WTC11 (cell line): ENCODE measurements at regions not wholly inside any gene's neighbourhood (a gene's known extent, or its start where the extent isn't known, plus 50 kb on each side); places are given as distances from the start of the nearest gene placed in this dataset.

Experiments
- ATAC-seq: fragments of 200-7000 bp; cut with Tn5 transposase; 2 replicates; pipeline ENCODE4 v1.10.0; 2021; ENCODE audit warnings: mild to moderate bottlenecking, moderate library complexity
- CTCF ChIA-PET: fragments of 300-600 bp; sonication (Branson Sonifier 250); formaldehyde crosslinking; loops from one replicate; lab custom pipeline; 2021; ENCODE audit warnings: antibody characterized with exemption; lab: Charles Lee
- POLR2A ChIA-PET: fragments of 350-600 bp; sonication (Branson Sonifier 250); formaldehyde crosslinking; loops from one replicate; lab custom pipeline; 2021; ENCODE audit warnings: antibody characterized with exemption; lab: Charles Lee
- DNase-seq: peaks from one replicate; pipeline ENCODE4 v3.0.0; 2021; ENCODE audit warnings: low spot score
- H3K27ac Mint-ChIP-seq: 2 replicates; pipeline ENCODE4 v1.8.0; 2021; ENCODE audit warnings: mixed read lengths
- H3K27me3 Mint-ChIP-seq: 2 replicates; pipeline ENCODE4 v1.8.0; 2021; ENCODE audit warnings: low read depth, mild to moderate bottlenecking, moderate library complexity, mixed read lengths
- H3K36me3 Mint-ChIP-seq: 2 replicates; pipeline ENCODE4 v1.8.0; 2021; ENCODE audit warnings: mixed read lengths
- H3K4me1 Mint-ChIP-seq: 2 replicates; pipeline ENCODE4 v1.8.0; 2022; ENCODE audit warnings: mixed read lengths
- H3K4me3 Mint-ChIP-seq: 2 replicates; pipeline ENCODE4 v1.8.0; 2021; ENCODE audit warnings: mild to moderate bottlenecking, moderate library complexity, mixed read lengths
- H3K9me3 Mint-ChIP-seq: 2 replicates; pipeline ENCODE4 v1.8.0; 2021; ENCODE audit warnings: mixed read lengths
- ATF1 ChIP-seq: sonication (generic); formaldehyde crosslinking; IDR thresholded peaks from 2 replicates; pipeline ENCODE4 v1.8.1; 2023; ENCODE audit warnings: mild to moderate bottlenecking, moderate library complexity, missing genetic modification reagents
- ATF6 ChIP-seq: sonication (generic); formaldehyde crosslinking; IDR thresholded peaks from 2 replicates; pipeline ENCODE4 v1.8.1; 2023; ENCODE audit warnings: mild to moderate bottlenecking, missing genetic modification reagents
- CREB1 ChIP-seq: sonication (generic); formaldehyde crosslinking; IDR thresholded peaks from 2 replicates; pipeline ENCODE4 v1.8.0; 2023; ENCODE audit warnings: mild to moderate bottlenecking, missing genetic modification reagents
- E2F1 ChIP-seq: sonication (generic); formaldehyde crosslinking; IDR thresholded peaks from 2 replicates; pipeline ENCODE4 v1.8.0; 2022; ENCODE audit warnings: mild to moderate bottlenecking, missing genetic modification reagents
- E2F4 ChIP-seq: sonication (generic); formaldehyde crosslinking; IDR thresholded peaks from 2 replicates; pipeline ENCODE4 v1.8.1; 2022; ENCODE audit warnings: low read depth, mild to moderate bottlenecking, moderate library complexity, missing genetic modification reagents, borderline replicate concordance
- ELF4 ChIP-seq: sonication (generic); formaldehyde crosslinking; IDR thresholded peaks from 2 replicates; pipeline ENCODE4 v1.8.1; 2022; ENCODE audit warnings: low read depth, mild to moderate bottlenecking, moderate library complexity, missing genetic modification reagents
- EMX1 ChIP-seq: fragments of 250-450 bp; sonication (Bioruptor Pico); IDR thresholded peaks from 2 replicates; pipeline ENCODE4 v1.8.0; 2021; ENCODE audit warnings: mild to moderate bottlenecking
- ETV6 ChIP-seq: sonication (generic); formaldehyde crosslinking; IDR thresholded peaks from 2 replicates; pipeline ENCODE4 v1.8.1; 2022; ENCODE audit warnings: mild to moderate bottlenecking, missing genetic modification reagents
- FOXJ3 ChIP-seq: sonication (generic); formaldehyde crosslinking; IDR thresholded peaks from 2 replicates; pipeline ENCODE4 v1.9.0; 2021; ENCODE audit warnings: missing genetic modification reagents, mild to moderate bottlenecking, borderline replicate concordance
- IRF1 ChIP-seq: sonication (generic); formaldehyde crosslinking; IDR thresholded peaks from 2 replicates; pipeline ENCODE4 v1.8.0; 2023; ENCODE audit warnings: missing genetic modification reagents
- JUN ChIP-seq: sonication (generic); formaldehyde crosslinking; IDR thresholded peaks from 2 replicates; pipeline ENCODE4 v1.8.0; 2023; ENCODE audit warnings: mild to moderate bottlenecking, missing genetic modification reagents
- KAT7 ChIP-seq: sonication (generic); formaldehyde crosslinking; IDR thresholded peaks from 2 replicates; pipeline ENCODE4 v1.8.1; 2023; ENCODE audit warnings: missing genetic modification reagents, mild to moderate bottlenecking, borderline replicate concordance
- MLX ChIP-seq: sonication (generic); formaldehyde crosslinking; IDR thresholded peaks from 2 replicates; pipeline ENCODE4 v1.8.1; 2023; ENCODE audit warnings: mild to moderate bottlenecking, missing genetic modification reagents, moderate library complexity
- MYBL2 ChIP-seq: sonication (generic); formaldehyde crosslinking; IDR thresholded peaks from 2 replicates; pipeline ENCODE4 v1.8.1; 2023; ENCODE audit warnings: mild to moderate bottlenecking, moderate library complexity, missing genetic modification reagents
- NFATC4 ChIP-seq: fragments of 250-450 bp; sonication (Bioruptor Pico); IDR thresholded peaks from 2 replicates; pipeline ENCODE4 v1.9.0; 2021; ENCODE audit warnings: mild to moderate bottlenecking
- NFE2L1 ChIP-seq: sonication (generic); formaldehyde crosslinking; IDR thresholded peaks from 2 replicates; pipeline ENCODE4 v1.8.1; 2023; ENCODE audit warnings: missing genetic modification reagents
- NFYB ChIP-seq: sonication (generic); formaldehyde crosslinking; conservative IDR thresholded peaks from 2 replicates; pipeline ENCODE4 v1.8.0; 2022; ENCODE audit warnings: low read depth, missing genetic modification reagents
- OVOL2 ChIP-seq: fragments of 250-450 bp; sonication (Bioruptor Pico); IDR thresholded peaks from 2 replicates; pipeline ENCODE4 v1.9.0; 2021; ENCODE audit warnings: mild to moderate bottlenecking, borderline replicate concordance
- PRDM15 ChIP-seq: sonication (generic); formaldehyde crosslinking; IDR thresholded peaks from 2 replicates; pipeline ENCODE4 v1.8.0; 2022; ENCODE audit warnings: missing genetic modification reagents
- PRRX2 ChIP-seq: fragments of 250-450 bp; sonication (Bioruptor Pico); IDR thresholded peaks from 2 replicates; pipeline ENCODE4 v1.8.0; 2021; ENCODE audit warnings: mild to moderate bottlenecking
- SMAD4 ChIP-seq: sonication (generic); formaldehyde crosslinking; IDR thresholded peaks from 2 replicates; pipeline ENCODE4 v1.8.0; 2022; ENCODE audit warnings: mild to moderate bottlenecking, missing genetic modification reagents
- TEAD4 ChIP-seq: sonication (generic); formaldehyde crosslinking; IDR thresholded peaks from 2 replicates; pipeline ENCODE4 v1.8.0; 2022; ENCODE audit warnings: mild to moderate bottlenecking, missing genetic modification reagents
- ZNF121 ChIP-seq: sonication (generic); formaldehyde crosslinking; IDR thresholded peaks from 2 replicates; pipeline ENCODE4 v1.8.0; 2023; ENCODE audit warnings: missing genetic modification reagents
- ZNF138 ChIP-seq: sonication (generic); formaldehyde crosslinking; conservative IDR thresholded peaks from 2 replicates; pipeline ENCODE4 v1.8.1; 2022; ENCODE audit warnings: mild to moderate bottlenecking, moderate library complexity, missing genetic modification reagents
- ZNF219 ChIP-seq: sonication (generic); formaldehyde crosslinking; IDR thresholded peaks from 2 replicates; pipeline ENCODE4 v1.8.0; 2023; ENCODE audit warnings: missing genetic modification reagents, mild to moderate bottlenecking, borderline replicate concordance
- ZNF416 ChIP-seq: fragments of 250-450 bp; sonication (Bioruptor Pico); IDR thresholded peaks from 2 replicates; pipeline ENCODE4 v1.9.0; 2021; ENCODE audit warnings: mild to moderate bottlenecking, inconsistent platforms
- ZNF423 ChIP-seq: fragments of 250-450 bp; sonication (Bioruptor Pico); IDR thresholded peaks from 2 replicates; pipeline ENCODE4 v2.1.2; 2022; ENCODE audit warnings: mild to moderate bottlenecking, moderate library complexity
- ZNF425 ChIP-seq: fragments of 250-450 bp; sonication (Bioruptor Pico); conservative IDR thresholded peaks from 2 replicates; pipeline ENCODE4 v1.9.0; 2021; ENCODE audit warnings: mild to moderate bottlenecking

- CTCF ChIA-PET = no interaction called here
- Mint-ChIP-seq H3K27ac (no peak overlapping the region), H3K4me1 (peaks cover 6% of the 10 kb centered on the region), H3K9me3 (peaks cover 3% of the 10 kb centered on the region; the same call in 1 of the 2 replicates), H3K4me3 (no peak overlapping the region), H3K27me3 (no peaks in the 10 kb centered on the region), H3K36me3 (no peaks in the 10 kb centered on the region)
- DNase-seq (no peak), ATAC-seq (no peak)
- POLR2A ChIA-PET = no interaction called here
- no peak for TF ChIP-seq ELF4 (CRISPR knock-in tag)
- no peak for TF ChIP-seq JUN (CRISPR knock-in tag)
- TF ChIP-seq E2F1 = no peak
- no peak for TF ChIP-seq ZNF416 (CRISPR knock-in tag)
- TF ChIP-seq TEAD4 (CRISPR knock-in tag) = no peak
- no peak for TF ChIP-seq EMX1 (CRISPR knock-in tag)
- TF ChIP-seq NFE2L1 (CRISPR knock-in tag) = no peak
- TF ChIP-seq KAT7 (CRISPR knock-in tag) = no peak
- TF ChIP-seq ATF1 (CRISPR knock-in tag) = no peak
- no peak for TF ChIP-seq MLX (CRISPR knock-in tag)
- TF ChIP-seq NFYB (CRISPR knock-in tag) = no peak
- TF ChIP-seq PRRX2 = no peak
- TF ChIP-seq MYBL2 (CRISPR knock-in tag) = no peak
- TF ChIP-seq IRF1 (CRISPR knock-in tag) = no peak
- TF ChIP-seq ZNF138 = no peak
- TF ChIP-seq ETV6 (CRISPR knock-in tag) = no peak
- no peak for TF ChIP-seq PRDM15
- TF ChIP-seq ZNF121 (CRISPR knock-in tag) = no peak
- TF ChIP-seq ZNF425 = no peak
Observed at GRCh38 chr4:138951764-138952163, 63.8 kb upstream of the NOCT start.

- no peak for DNase-seq
- peak; percentile 36; the same call in 1 of the 2 replicates for ATAC-seq
- peaks cover 3% of the 10 kb centered on the region; the same call in 1 of the 2 replicates for H3K9me3 Mint-ChIP-seq
- ChIA-PET CTCF (interaction anchor here (1.4 kb wide), 1 partner anchor 12 kb away, joined by 7 read pairs; no protein-coding TSS in a partner anchor), POLR2A (no interaction called here)
- no peak overlapping the region for H3K4me3 Mint-ChIP-seq
- no peaks in the 10 kb centered on the region for H3K27me3 Mint-ChIP-seq
- peaks cover 6% of the 10 kb centered on the region for H3K4me1 Mint-ChIP-seq
- H3K27ac Mint-ChIP-seq = no peak overlapping the region
- H3K36me3 Mint-ChIP-seq = no peaks in the 10 kb centered on the region
- TF ChIP-seq FOXJ3 = no peak
- TF ChIP-seq EMX1 (CRISPR knock-in tag) = no peak
- TF ChIP-seq ATF6 (CRISPR knock-in tag) = no peak
- no peak for TF ChIP-seq OVOL2
- TF ChIP-seq ZNF423 (CRISPR knock-in tag) = no peak
- TF ChIP-seq SMAD4 = no peak
- TF ChIP-seq CREB1 (CRISPR knock-in tag) = no peak
- no peak for TF ChIP-seq ZNF219 (CRISPR knock-in tag)
- TF ChIP-seq E2F4 (CRISPR knock-in tag) = no peak
- no peak for TF ChIP-seq NFATC4 (CRISPR knock-in tag)
Observed at GRCh38 chr4:138949866-138950265, 65.7 kb upstream of the NOCT start.
